Lower lobe of right lung (tissue), 2 donors: ENCODE measurements at regions not wholly inside any gene's neighbourhood (a gene's known extent, or its start where the extent isn't known, plus 50 kb on each side); places are given as distances from the start of the nearest gene placed in this dataset.

Experiments
- ATAC-seq, 2 donors: fragments of 200-7000 bp; cut with Tn5 transposase; one replicate each; pipeline ENCODE4 v1.9.1; 2020 to 2022; ENCODE audit warnings: mild to moderate bottlenecking in 2 of 2, moderate library complexity in 2 of 2
- DNase-seq: peaks from one replicate; pipeline ENCODE4 v3.0.0-alpha.2; 2020
- H3K27ac ChIP-seq: fragments of 200-600 bp; one replicate; pipeline ENCODE4 v1.8.0; 2022
- H3K27me3 ChIP-seq: fragments of 200-600 bp; one replicate; pipeline ENCODE4 v1.8.0; 2022; ENCODE audit warnings: low read depth
- H3K36me3 ChIP-seq: fragments of 200-600 bp; one replicate; pipeline ENCODE4 v1.8.0; 2022; ENCODE audit warnings: mild to moderate bottlenecking
- H3K4me1 ChIP-seq: fragments of 200-600 bp; one replicate; pipeline ENCODE4 v1.8.0; 2022
- H3K4me3 ChIP-seq: fragments of 200-600 bp; one replicate; pipeline ENCODE4 v1.8.0; 2022; ENCODE audit warnings: mild to moderate bottlenecking
- H3K9me3 ChIP-seq: fragments of 200-600 bp; one replicate; pipeline ENCODE4 v1.8.0; 2022
- intact Hi-C: fragments of 100-400 bp; cut with DNase I; formaldehyde crosslinking; loops from one replicate; pipeline ENCODE4 v1.11.0; 2022
- TF ChIP-seq, protein P1 (sequence below): fragments of 200-600 bp; IDR thresholded peaks from one replicate; pipeline ENCODE4 v1.8.0; 2022; ENCODE audit warnings: antibody characterized with exemption, mild to moderate bottlenecking
- donor health status: DM: no; HTN: yes; CAD: no; lungs with severe emphysema.

GRCh38 chr13:53170910-53171309, 142.3 kb downstream of the OLFM4 start:
- Histone ChIP-seq H3K4me1 (no peaks in the 10 kb centered on the region), H3K36me3 (no peaks in the 10 kb centered on the region), H3K4me3 (no peak overlapping the region), H3K27ac (no peak overlapping the region), H3K9me3 (no peaks in the 10 kb centered on the region), H3K27me3 (no peaks in the 10 kb centered on the region)
- DNase-seq: no peak
- TF ChIP-seq, protein P1, sequence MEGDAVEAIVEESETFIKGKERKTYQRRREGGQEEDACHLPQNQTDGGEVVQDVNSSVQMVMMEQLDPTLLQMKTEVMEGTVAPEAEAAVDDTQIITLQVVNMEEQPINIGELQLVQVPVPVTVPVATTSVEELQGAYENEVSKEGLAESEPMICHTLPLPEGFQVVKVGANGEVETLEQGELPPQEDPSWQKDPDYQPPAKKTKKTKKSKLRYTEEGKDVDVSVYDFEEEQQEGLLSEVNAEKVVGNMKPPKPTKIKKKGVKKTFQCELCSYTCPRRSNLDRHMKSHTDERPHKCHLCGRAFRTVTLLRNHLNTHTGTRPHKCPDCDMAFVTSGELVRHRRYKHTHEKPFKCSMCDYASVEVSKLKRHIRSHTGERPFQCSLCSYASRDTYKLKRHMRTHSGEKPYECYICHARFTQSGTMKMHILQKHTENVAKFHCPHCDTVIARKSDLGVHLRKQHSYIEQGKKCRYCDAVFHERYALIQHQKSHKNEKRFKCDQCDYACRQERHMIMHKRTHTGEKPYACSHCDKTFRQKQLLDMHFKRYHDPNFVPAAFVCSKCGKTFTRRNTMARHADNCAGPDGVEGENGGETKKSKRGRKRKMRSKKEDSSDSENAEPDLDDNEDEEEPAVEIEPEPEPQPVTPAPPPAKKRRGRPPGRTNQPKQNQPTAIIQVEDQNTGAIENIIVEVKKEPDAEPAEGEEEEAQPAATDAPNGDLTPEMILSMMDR: no peak
- ATAC-seq: no peak
- intact Hi-C loops: no loop called here

- Histone ChIP-seq H3K9me3 (no peaks in the 10 kb centered on the region), H3K4me3 (no peak overlapping the region), H3K36me3 (no peaks in the 10 kb centered on the region), H3K4me1 (no peaks in the 10 kb centered on the region), H3K27me3 (no peaks in the 10 kb centered on the region), H3K27ac (no peak overlapping the region)
- ATAC-seq: no peak
- TF ChIP-seq, protein P1: no peak
- DNase-seq: no peak
- intact Hi-C loops: no loop called here
Observed at GRCh38 chr13:53174545-53174944, 145.9 kb downstream of the OLFM4 start.

DNA sequence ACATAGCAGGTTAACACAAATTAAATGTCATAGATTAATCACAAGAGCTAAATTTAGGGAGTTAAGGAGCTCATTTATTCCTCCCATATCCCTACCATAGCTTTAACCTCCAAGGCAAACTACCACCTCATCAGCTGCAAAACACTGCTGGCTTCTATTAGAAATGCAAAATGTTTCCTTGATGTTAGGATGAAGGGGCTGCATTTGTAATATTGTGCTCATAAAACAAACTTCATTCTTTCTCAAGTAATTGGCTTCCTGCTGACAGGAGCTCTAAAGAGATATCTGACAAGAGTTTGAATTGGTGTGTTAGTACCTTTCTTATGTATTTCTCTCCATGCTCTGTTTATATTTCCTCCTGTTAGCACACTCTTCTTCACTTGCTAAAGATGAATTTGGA, 152.1 kb downstream of the OLFM4 start:
- Histone ChIP-seq H3K9me3 (no peaks in the 10 kb centered on the region), H3K4me3 (no peak overlapping the region), H3K36me3 (no peaks in the 10 kb centered on the region), H3K27ac (no peak overlapping the region), H3K4me1 (no peaks in the 10 kb centered on the region), H3K27me3 (no peaks in the 10 kb centered on the region)
- TF ChIP-seq, protein P1: no peak
- DNase-seq (no peak), ATAC-seq (no peak)
- intact Hi-C loops: no loop called here

DNA sequence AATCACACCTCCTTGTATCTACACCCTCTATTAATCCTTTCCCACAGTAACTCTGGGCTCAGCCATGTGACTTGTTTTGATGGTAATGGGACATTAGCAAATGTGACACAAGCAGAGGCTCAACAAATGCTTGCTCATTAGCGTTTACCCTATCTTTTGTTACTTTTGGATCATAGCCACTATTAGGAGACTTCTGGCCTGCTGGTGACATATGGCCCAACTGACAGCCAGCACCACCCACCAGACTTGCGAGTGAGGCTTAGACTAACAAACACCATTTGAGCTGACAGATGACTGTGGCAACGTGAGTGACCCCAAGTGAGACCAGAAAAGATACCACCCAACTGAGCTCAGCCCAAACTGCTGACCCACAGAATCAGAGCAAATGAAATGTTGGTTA, 154.1 kb downstream of the OLFM4 start:
- Histone ChIP-seq H3K27ac (no peak overlapping the region), H3K4me1 (no peaks in the 10 kb centered on the region), H3K9me3 (no peaks in the 10 kb centered on the region), H3K27me3 (no peaks in the 10 kb centered on the region), H3K4me3 (no peak overlapping the region), H3K36me3 (no peaks in the 10 kb centered on the region)
- intact Hi-C loops: no loop called here
- TF ChIP-seq, protein P1: no peak
- no peak for ATAC-seq
- no peak for DNase-seq

DNA sequence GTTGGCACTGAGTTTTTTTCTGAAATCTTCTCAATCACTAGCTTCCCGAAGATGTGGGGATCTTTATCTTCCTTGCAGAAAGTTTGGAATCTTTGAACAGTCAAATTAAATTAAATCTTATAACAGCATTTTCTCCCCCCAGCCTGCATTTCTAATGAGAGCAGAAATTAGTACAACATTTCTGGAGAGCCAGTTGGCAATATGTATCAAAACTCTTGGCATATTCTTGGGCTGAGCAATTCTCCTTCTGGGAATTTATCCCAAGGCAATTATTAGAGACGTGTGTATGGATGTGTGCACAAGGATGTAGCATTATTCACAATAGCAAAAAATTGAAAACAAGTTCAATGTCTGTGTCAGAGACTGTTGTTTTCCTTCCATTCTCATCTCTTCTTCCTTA, 159.5 kb downstream of the OLFM4 start:
- Histone ChIP-seq H3K27ac (no peak overlapping the region), H3K27me3 (no peaks in the 10 kb centered on the region), H3K36me3 (no peaks in the 10 kb centered on the region), H3K9me3 (no peaks in the 10 kb centered on the region), H3K4me1 (no peaks in the 10 kb centered on the region), H3K4me3 (no peak overlapping the region)
- ATAC-seq: no peak
- intact Hi-C loops: no loop called here
- DNase-seq: no peak
- TF ChIP-seq, protein P1: no peak

DNA sequence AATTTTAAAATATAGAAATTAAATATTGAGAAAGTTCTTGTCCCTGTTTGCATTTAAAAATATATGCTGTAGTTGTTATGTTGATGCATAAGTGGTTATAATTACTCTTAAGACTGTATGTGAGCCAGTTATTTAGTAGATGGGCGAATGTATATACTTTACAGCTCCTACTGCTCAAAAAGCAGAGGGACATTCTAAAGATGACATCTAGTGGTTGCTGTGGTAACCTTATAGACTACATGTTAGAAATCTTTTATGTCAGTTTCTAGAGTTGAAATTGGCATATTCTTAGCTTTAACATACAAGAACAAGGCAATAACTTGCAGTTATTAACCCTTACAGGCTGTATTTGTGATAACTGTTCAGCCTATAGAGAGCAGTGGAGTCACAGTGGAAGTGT, 160.5 kb downstream of the OLFM4 start:
- no peak for DNase-seq
- ATAC-seq: no peak
- H3K4me1 ChIP-seq: no peaks in the 10 kb centered on the region
- no peak overlapping the region for H3K27ac ChIP-seq
- intact Hi-C loops: no loop called here
- H3K9me3 ChIP-seq: no peaks in the 10 kb centered on the region
- TF ChIP-seq, protein P1: no peak
- no peaks in the 10 kb centered on the region for H3K36me3 ChIP-seq
- no peaks in the 10 kb centered on the region for H3K27me3 ChIP-seq
- H3K4me3 ChIP-seq: no peak overlapping the region
